ENCODE measurements at regions not wholly inside any gene's neighbourhood (a gene's known extent, or its start where the extent isn't known, plus 50 kb on each side); places are given as distances from the start of the nearest gene placed in this dataset.

DNA sequence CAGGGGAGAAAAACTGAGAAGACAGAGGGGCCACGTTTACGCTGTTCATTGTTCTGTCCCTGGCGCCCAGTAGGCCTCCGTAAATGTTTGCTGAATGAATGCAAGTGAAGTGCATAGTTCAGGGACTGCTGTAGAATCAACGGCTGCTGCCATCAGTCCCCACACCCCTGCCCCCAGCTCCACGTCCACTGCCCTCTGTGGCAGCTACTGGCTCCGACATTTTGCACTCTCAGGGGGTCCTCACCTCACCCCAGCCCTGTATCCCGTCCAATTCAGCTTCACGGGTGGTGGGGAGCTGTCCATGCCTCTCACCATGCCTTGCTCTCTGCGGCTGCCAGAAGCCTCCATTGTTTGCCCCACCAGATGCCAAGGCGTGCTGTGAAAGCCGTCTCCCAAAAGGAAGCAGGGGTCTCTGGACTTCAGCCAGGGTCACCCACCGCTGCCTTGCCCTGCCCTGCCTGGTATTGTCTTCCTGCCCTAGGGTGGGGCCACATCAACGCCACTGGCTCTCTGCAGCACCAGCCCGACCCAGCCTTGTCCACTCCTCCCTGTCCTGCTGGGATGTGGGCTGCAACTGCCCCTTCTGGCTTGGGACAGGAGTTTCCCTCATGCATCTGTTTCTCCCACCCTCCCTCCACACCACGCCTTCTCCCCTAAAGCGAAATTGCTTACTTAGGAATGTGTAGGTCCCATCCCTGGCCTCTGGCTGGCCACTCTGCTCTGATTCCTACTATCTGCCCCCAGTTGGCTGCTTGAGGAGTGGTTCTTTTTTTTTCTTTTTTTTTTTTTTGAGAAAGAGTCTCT lies 86.0 kb downstream of the RHOB start:
- Histone ChIP-seq H3K27me3 (ENCODE audit: insufficient read depth) (no peaks in the 10 kb centered on the region), H3K9me2 (no peaks in the 10 kb centered on the region), H4K20me1 (ENCODE audit: insufficient read depth) (no peaks in the 10 kb centered on the region), H3K9me3 (no peaks in the 10 kb centered on the region), H3K4me3 (ENCODE audit: low read depth in 2 of 2, low read length in 1 of 2) (no peak overlapping the region), H2AFZ (ENCODE audit: low read depth) (no peak overlapping the region), H3K79me2 (ENCODE audit: insufficient read depth) (no peaks in the 10 kb centered on the region), H3K9ac (no peak overlapping the region), H3F3A (replicated peaks; ENCODE audit: insufficient read depth) (no peaks in the 10 kb centered on the region), H3K4me2 (no peak overlapping the region), H3K27ac (ENCODE audit: low read depth in 2 of 2, low read length in 1 of 2) (no peak overlapping the region), H3K4me1 (ENCODE audit: control insufficient read depth in 1 of 2, insufficient read depth in 2 of 2, low read depth in 1 of 2, low read length in 1 of 2) (peaks cover 0 to 24% of the 10 kb centered on the region in 2 experiments; a peak in 1 of 4 replicates), H3K36me3 (replicated peaks in 1 of 2; ENCODE audit: control insufficient read depth in 1 of 2, insufficient read depth in 2 of 2, low read length in 1 of 2) (no peaks in the 10 kb centered on the region)
- WGBS (ENCODE audit: low lambda C conversion rate), result 89% methylated on average over 14 of the region's 17 CpGs
- POLR2A ChIA-PET, result no interaction called here
- CTCF ChIA-PET, result interaction anchor here (0.6 to 2.9 kb wide), 6 partner anchors 11 to 103 kb away, joined by 3 to 7 read pairs (median 4); no protein-coding TSS in a partner anchor
- TF ChIP-seq TEAD4 (IDR thresholded peaks at IDR 0.05; ENCODE audit: borderline replicate concordance, insufficient read depth) (no peak), SMC3 (IDR thresholded peaks at IDR 0.05; ENCODE audit: low read depth, low read length) (no peak), RFX5 (IDR thresholded peaks at IDR 0.05; ENCODE audit: low read length) (no peak), CHD2 (IDR thresholded peaks at IDR 0.05; ENCODE audit: low read length, partially characterized antibody) (no peak), FOXJ3 (CRISPR knock-in tag; IDR thresholded peaks at IDR 0.05) (no peak), TAF1 (IDR thresholded peaks at IDR 0.05; ENCODE audit: borderline replicate concordance, low read depth, low read length) (no peak), GATA2 (CRISPR knock-in tag; IDR thresholded peaks at IDR 0.05) (no peak), FOXM1 (IDR thresholded peaks at IDR 0.05; ENCODE audit: low read depth) (no peak), TCF12 (IDR thresholded peaks at IDR 0.05) (no peak), SIN3A (IDR thresholded peaks at IDR 0.05; ENCODE audit: borderline replicate concordance, low read depth, low read length) (no peak)
- TF ChIP-seq, protein P1, sequence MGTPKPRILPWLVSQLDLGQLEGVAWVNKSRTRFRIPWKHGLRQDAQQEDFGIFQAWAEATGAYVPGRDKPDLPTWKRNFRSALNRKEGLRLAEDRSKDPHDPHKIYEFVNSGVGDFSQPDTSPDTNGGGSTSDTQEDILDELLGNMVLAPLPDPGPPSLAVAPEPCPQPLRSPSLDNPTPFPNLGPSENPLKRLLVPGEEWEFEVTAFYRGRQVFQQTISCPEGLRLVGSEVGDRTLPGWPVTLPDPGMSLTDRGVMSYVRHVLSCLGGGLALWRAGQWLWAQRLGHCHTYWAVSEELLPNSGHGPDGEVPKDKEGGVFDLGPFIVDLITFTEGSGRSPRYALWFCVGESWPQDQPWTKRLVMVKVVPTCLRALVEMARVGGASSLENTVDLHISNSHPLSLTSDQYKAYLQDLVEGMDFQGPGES (IDR thresholded peaks at IDR 0.05; ENCODE audit: low read depth, low read length), result no peak
- TF ChIP-seq, protein P2, sequence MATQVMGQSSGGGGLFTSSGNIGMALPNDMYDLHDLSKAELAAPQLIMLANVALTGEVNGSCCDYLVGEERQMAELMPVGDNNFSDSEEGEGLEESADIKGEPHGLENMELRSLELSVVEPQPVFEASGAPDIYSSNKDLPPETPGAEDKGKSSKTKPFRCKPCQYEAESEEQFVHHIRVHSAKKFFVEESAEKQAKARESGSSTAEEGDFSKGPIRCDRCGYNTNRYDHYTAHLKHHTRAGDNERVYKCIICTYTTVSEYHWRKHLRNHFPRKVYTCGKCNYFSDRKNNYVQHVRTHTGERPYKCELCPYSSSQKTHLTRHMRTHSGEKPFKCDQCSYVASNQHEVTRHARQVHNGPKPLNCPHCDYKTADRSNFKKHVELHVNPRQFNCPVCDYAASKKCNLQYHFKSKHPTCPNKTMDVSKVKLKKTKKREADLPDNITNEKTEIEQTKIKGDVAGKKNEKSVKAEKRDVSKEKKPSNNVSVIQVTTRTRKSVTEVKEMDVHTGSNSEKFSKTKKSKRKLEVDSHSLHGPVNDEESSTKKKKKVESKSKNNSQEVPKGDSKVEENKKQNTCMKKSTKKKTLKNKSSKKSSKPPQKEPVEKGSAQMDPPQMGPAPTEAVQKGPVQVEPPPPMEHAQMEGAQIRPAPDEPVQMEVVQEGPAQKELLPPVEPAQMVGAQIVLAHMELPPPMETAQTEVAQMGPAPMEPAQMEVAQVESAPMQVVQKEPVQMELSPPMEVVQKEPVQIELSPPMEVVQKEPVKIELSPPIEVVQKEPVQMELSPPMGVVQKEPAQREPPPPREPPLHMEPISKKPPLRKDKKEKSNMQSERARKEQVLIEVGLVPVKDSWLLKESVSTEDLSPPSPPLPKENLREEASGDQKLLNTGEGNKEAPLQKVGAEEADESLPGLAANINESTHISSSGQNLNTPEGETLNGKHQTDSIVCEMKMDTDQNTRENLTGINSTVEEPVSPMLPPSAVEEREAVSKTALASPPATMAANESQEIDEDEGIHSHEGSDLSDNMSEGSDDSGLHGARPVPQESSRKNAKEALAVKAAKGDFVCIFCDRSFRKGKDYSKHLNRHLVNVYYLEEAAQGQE (IDR thresholded peaks at IDR 0.05; ENCODE audit: low read depth, low read length), result no peak
- no peak for DNase-seq

Data from SK-N-SH (cell line).